WTC11 (cell line): ENCODE measurements at regions not wholly inside any gene's neighbourhood (a gene's known extent, or its start where the extent isn't known, plus 50 kb on each side); places are given as distances from the start of the nearest gene placed in this dataset.
A peak's percentile ranks its signal among the peaks of the same experiment; 100 is the strongest.

Experiments
- AFF4 ChIP-seq: sonication (generic); formaldehyde crosslinking; IDR thresholded peaks from 2 replicates; pipeline ENCODE4 v1.8.1; 2023; ENCODE audit warnings: mild to moderate bottlenecking, missing genetic modification reagents, borderline replicate concordance
- CREB1 ChIP-seq: sonication (generic); formaldehyde crosslinking; IDR thresholded peaks from 2 replicates; pipeline ENCODE4 v1.8.0; 2023; ENCODE audit warnings: mild to moderate bottlenecking, missing genetic modification reagents
- CTCF ChIP-seq: fragments of 200-600 bp; IDR thresholded peaks from 2 replicates; pipeline ENCODE4 v1.8.0; 2022; ENCODE audit warnings: antibody characterized with exemption
- EMX1 ChIP-seq: fragments of 250-450 bp; sonication (Bioruptor Pico); IDR thresholded peaks from 2 replicates; pipeline ENCODE4 v1.8.0; 2021; ENCODE audit warnings: mild to moderate bottlenecking
- FOXJ3 ChIP-seq: sonication (generic); formaldehyde crosslinking; IDR thresholded peaks from 2 replicates; pipeline ENCODE4 v1.9.0; 2021; ENCODE audit warnings: missing genetic modification reagents, mild to moderate bottlenecking, borderline replicate concordance
- GABPB1 ChIP-seq: sonication (generic); formaldehyde crosslinking; IDR thresholded peaks from 2 replicates; pipeline ENCODE4 v1.8.1; 2023; ENCODE audit warnings: mild to moderate bottlenecking, missing genetic modification reagents
- GTF2I ChIP-seq: fragments of 250-450 bp; sonication (Bioruptor Pico); conservative IDR thresholded peaks from 2 replicates; pipeline ENCODE4 v1.4.0; 2021; ENCODE audit warnings: mild to moderate bottlenecking
- KAT7 ChIP-seq: sonication (generic); formaldehyde crosslinking; IDR thresholded peaks from 2 replicates; pipeline ENCODE4 v1.8.1; 2023; ENCODE audit warnings: missing genetic modification reagents, mild to moderate bottlenecking, borderline replicate concordance
- ZNF121 ChIP-seq: sonication (generic); formaldehyde crosslinking; IDR thresholded peaks from 2 replicates; pipeline ENCODE4 v1.8.0; 2023; ENCODE audit warnings: missing genetic modification reagents

GRCh38 chr3:193809106-193809505, 216.1 kb downstream of the OPA1 start:
- TF ChIP-seq ZNF121 (CRISPR knock-in tag), result 0 out of 2 replicates have a peak, but pooled peaks have one; percentile 8
- no peak for TF ChIP-seq CTCF
- no peak for TF ChIP-seq FOXJ3 (CRISPR knock-in tag)
- no peak for TF ChIP-seq GABPB1 (CRISPR knock-in tag)
- no peak for TF ChIP-seq KAT7 (CRISPR knock-in tag)
- no peak for TF ChIP-seq AFF4 (CRISPR knock-in tag)
- TF ChIP-seq CREB1 (CRISPR knock-in tag), result no peak
- no peak for TF ChIP-seq GTF2I (CRISPR knock-in tag)
- TF ChIP-seq EMX1 (CRISPR knock-in tag), result no peak
